ENCODE measurements at regions not wholly inside any gene's neighbourhood (a gene's known extent, or its start where the extent isn't known, plus 50 kb on each side); places are given as distances from the start of the nearest gene placed in this dataset.

GRCh38 chr6:104381907-104382306 lies 477.8 kb downstream of the HACE1 start (continued):
- TF ChIP-seq PRDM15 (CRISPR knock-in tag; IDR thresholded peaks at IDR 0.05) (no peak), POLR2A (IDR thresholded peaks at IDR 0.05; ENCODE audit: low read depth, low read length) (no peak)

- no peaks in the 10 kb centered on the region; a peak in 1 of 4 replicates for H3K27me3 ChIP-seq (replicated peaks in 1 of 2; ENCODE audit: control insufficient read depth in 2 of 2, insufficient read depth in 2 of 2, low read length in 1 of 2)
- ChIA-PET RAD21 (ENCODE audit: unreplicated experiment) (no interaction called here), POLR2A (no interaction called here), SMC1A (ENCODE audit: uncharacterized antibody, unreplicated experiment) (no interaction called here), CTCF (no interaction called here)
- BruUV-seq (replicated peaks): no TSS peak
- DNase-seq (ENCODE audit: low read depth, low spot score): no peak
- no peak overlapping the region for H2AFZ ChIP-seq (ENCODE audit: control insufficient read depth, low read depth, low read length)
- H3K36me3 ChIP-seq (ENCODE audit: control insufficient read depth in 2 of 2, insufficient read depth in 2 of 2, low read length in 1 of 2): no peaks in the 10 kb centered on the region
- H3K27ac ChIP-seq (ENCODE audit: control insufficient read depth, insufficient read depth): no peak overlapping the region
- WGBS (ENCODE audit: insufficient coverage, insufficient replicate concordance, low lambda C conversion rate, missing lambda C conversion rate): 26% methylated on average over 5 of the region's 5 CpGs
- H3K79me2 ChIP-seq (ENCODE audit: control insufficient read depth, insufficient read depth, low read length): no peaks in the 10 kb centered on the region
- H3K4me2 ChIP-seq (ENCODE audit: control insufficient read depth, insufficient read depth): no peak overlapping the region
- H3K4me3 ChIP-seq: no peak overlapping the region
- in situ Hi-C loops (cut with MboI) (no loop called here), intact Hi-C loops (cut with micrococcal nuclease; ENCODE audit: unreplicated experiment) (no loop called here)
- no peaks in the 10 kb centered on the region for H3K4me1 ChIP-seq (ENCODE audit: control insufficient read depth, insufficient read depth, low read length)
- no peak overlapping the region for H3K9ac ChIP-seq (ENCODE audit: control insufficient read depth, insufficient read depth, low read length)
- no peak for FAIRE-seq
- no peak for ATAC-seq
- TF ChIP-seq PBX3 (IDR thresholded peaks at IDR 0.05; ENCODE audit: insufficient replicate concordance, low read depth, low read length): no peak
- TF ChIP-seq PML (IDR thresholded peaks at IDR 0.05; ENCODE audit: low read length): no peak
- TF ChIP-seq NKRF (conservative IDR thresholded peaks at IDR 0.05): no peak
- TF ChIP-seq MLLT1 (IDR thresholded peaks at IDR 0.05): no peak
- TF ChIP-seq NFXL1 (IDR thresholded peaks at IDR 0.05; ENCODE audit: borderline replicate concordance): no peak
- TF ChIP-seq TBL1XR1 (IDR thresholded peaks at IDR 0.05; ENCODE audit: low read depth, low read length): no peak
- TF ChIP-seq RELA (IDR thresholded peaks at IDR 0.05; ENCODE audit: borderline replicate concordance, partially characterized antibody): no peak
- TF ChIP-seq NFIC (IDR thresholded peaks at IDR 0.05; ENCODE audit: low read depth, low read length): no peak
- H3K9me3 ChIP-seq (replicated peaks; ENCODE audit: control insufficient read depth, insufficient read depth, low read length): no peaks in the 10 kb centered on the region
- no peaks in the 10 kb centered on the region for H4K20me1 ChIP-seq (ENCODE audit: control insufficient read depth, insufficient read depth)
Measured at GRCh38 chr6:104365451-104366234, 494.1 kb downstream of the HACE1 start.
